Breast epithelium (tissue), 4 donors: ENCODE measurements at regions not wholly inside any gene's neighbourhood (a gene's known extent, or its start where the extent isn't known, plus 50 kb on each side); places are given as distances from the start of the nearest gene placed in this dataset.

Source experiments
- DNase-seq, 2 donors: peaks; one replicate each; pipeline ENCODE4 v3.0.0-alpha.2; 2019; ENCODE audit warnings: low spot score in 2 of 2
- H3K27ac ChIP-seq, 2 donors: fragments of 200-600 bp; sonication (generic) in 1 of 2; one replicate each; pipeline ENCODE4 v1.5.1; 2016 to 2019; ENCODE audit warnings: mild to moderate bottlenecking in 1 of 2
- H3K27me3 ChIP-seq, 2 donors: fragments of 200-600 bp; sonication (generic) in 1 of 2; one replicate each; pipeline versions ENCODE4 v1.5.1 to v1.6.0; 2017 to 2019; ENCODE audit warnings: control low read depth in 1 of 2, mild to moderate bottlenecking in 1 of 2
- H3K36me3 ChIP-seq: fragments of 200-600 bp; one replicate; pipeline ENCODE4 v1.5.1; 2019
- H3K4me1 ChIP-seq, 2 donors: fragments of 200-600 bp; sonication (generic); one replicate each; pipeline ENCODE4 v1.5.1; 2016 to 2019; ENCODE audit warnings: control low read depth in 1 of 2
- H3K4me3 ChIP-seq, 3 donors: fragments of 200-600 bp; sonication (generic); 1 replicate in 2 of 3; 2 replicates in 1 of 3; pipeline ENCODE4 v1.5.1; 2016 to 2019; ENCODE audit warnings: mild to moderate bottlenecking in 3 of 3, moderate library complexity in 2 of 3
- H3K9me3 ChIP-seq, 2 donors: fragments of 200-600 bp; sonication (generic) in 1 of 2; one replicate each; pipeline ENCODE4 v1.5.1; 2016 to 2019; ENCODE audit warnings: control low read depth in 1 of 2
- CTCF ChIP-seq, 3 donors: fragments of 450-650 bp; IDR thresholded peaks; one replicate each; pipeline ENCODE4 v1.5.1; 2016 to 2017; ENCODE audit warnings: antibody characterized with exemption in 3 of 3, mild to moderate bottlenecking in 3 of 3, moderate library complexity in 3 of 3
- POLR2A ChIP-seq: fragments of 450-650 bp; IDR thresholded peaks from one replicate; pipeline ENCODE4 v1.6.1; 2016; ENCODE audit warnings: antibody characterized with exemption, mild to moderate bottlenecking, moderate library complexity
- POLR2AphosphoS5 ChIP-seq, 3 donors: sonication (generic); formaldehyde crosslinking; IDR thresholded peaks; one replicate each; pipeline ENCODE4 v1.6.1; 2017; ENCODE audit warnings: antibody characterized with exemption in 3 of 3
- intact Hi-C: fragments of 100-400 bp; cut with DNase I; formaldehyde crosslinking; loops from one replicate; pipeline ENCODE4 v1.15.1; 2023; ENCODE audit warnings: low total_unique reads

GRCh38 chr2:226117510-226118065 is 682.0 kb downstream of the IRS1 start:
- no peak overlapping the region for H3K4me3 ChIP-seq
- intact Hi-C loops = no loop called here
- no peak for TF ChIP-seq CTCF (IDR thresholded peaks at IDR 0.05)
- no peak for TF ChIP-seq POLR2AphosphoS5 (IDR thresholded peaks at IDR 0.05)
- no peak for TF ChIP-seq POLR2A
- peak overlapping the region; percentile 87 to 90 for H3K27ac ChIP-seq
- H3K9me3 ChIP-seq = no peaks in the 10 kb centered on the region
- DNase-seq = no peak
- H3K27me3 ChIP-seq = no peaks in the 10 kb centered on the region
- no peaks in the 10 kb centered on the region for H3K4me1 ChIP-seq
- no peaks in the 10 kb centered on the region for H3K36me3 ChIP-seq

- intact Hi-C loops = no loop called here
- TF ChIP-seq POLR2AphosphoS5 (IDR thresholded peaks at IDR 0.05) (no peak), POLR2A (no peak), CTCF (IDR thresholded peaks at IDR 0.05) (no peak)
- no peaks in the 10 kb centered on the region for H3K4me1 ChIP-seq
- no peak overlapping the region for H3K4me3 ChIP-seq
- H3K27ac ChIP-seq = no peak overlapping the region
- no peaks in the 10 kb centered on the region for H3K36me3 ChIP-seq
- no peaks in the 10 kb centered on the region for H3K27me3 ChIP-seq
- no peak for DNase-seq
- no peaks in the 10 kb centered on the region for H3K9me3 ChIP-seq
These were observed 683.3 kb downstream of the IRS1 start for GRCh38 chr2:226116346-226116745.

- TF ChIP-seq POLR2A (no peak), POLR2AphosphoS5 (IDR thresholded peaks at IDR 0.05) (no peak), CTCF (IDR thresholded peaks at IDR 0.05) (no peak)
- no peaks in the 10 kb centered on the region for H3K4me1 ChIP-seq
- no peaks in the 10 kb centered on the region for H3K27me3 ChIP-seq
- no peak for DNase-seq
- intact Hi-C loops = no loop called here
- no peaks in the 10 kb centered on the region for H3K9me3 ChIP-seq
- H3K27ac ChIP-seq = peak overlapping the region in 1 of 2 donors; percentile 21
- H3K4me3 ChIP-seq = no peak overlapping the region
- no peaks in the 10 kb centered on the region for H3K36me3 ChIP-seq
These were observed 683.8 kb downstream of the IRS1 start for GRCh38 chr2:226115832-226116200.

GRCh38 chr2:226115102-226115831 is 684.4 kb downstream of the IRS1 start:
- DNase-seq = no peak
- intact Hi-C loops = no loop called here
- no peak overlapping the region for H3K4me3 ChIP-seq
- TF ChIP-seq CTCF (IDR thresholded peaks at IDR 0.05) = no peak
- no peak for TF ChIP-seq POLR2A
- TF ChIP-seq POLR2AphosphoS5 (IDR thresholded peaks at IDR 0.05) = no peak
- H3K9me3 ChIP-seq = no peaks in the 10 kb centered on the region
- no peaks in the 10 kb centered on the region for H3K27me3 ChIP-seq
- H3K4me1 ChIP-seq = no peaks in the 10 kb centered on the region
- H3K27ac ChIP-seq = peak overlapping the region in 1 of 2 donors; percentile 21
- H3K36me3 ChIP-seq = no peaks in the 10 kb centered on the region

- H3K9me3 ChIP-seq = no peaks in the 10 kb centered on the region
- no peaks in the 10 kb centered on the region for H3K4me1 ChIP-seq
- no peak overlapping the region for H3K4me3 ChIP-seq
- DNase-seq = no peak
- H3K27ac ChIP-seq = no peak overlapping the region
- no peaks in the 10 kb centered on the region for H3K27me3 ChIP-seq
- intact Hi-C loops = no loop called here
- H3K36me3 ChIP-seq = no peaks in the 10 kb centered on the region
- TF ChIP-seq POLR2A (no peak), POLR2AphosphoS5 (IDR thresholded peaks at IDR 0.05) (no peak), CTCF (IDR thresholded peaks at IDR 0.05) (no peak)
These were observed 685.2 kb downstream of the IRS1 start for GRCh38 chr2:226114436-226114835.
